CD14-positive monocyte (primary cell): ENCODE measurements at regions not wholly inside any gene's neighbourhood (a gene's known extent, or its start where the extent isn't known, plus 50 kb on each side); places are given as distances from the start of the nearest gene placed in this dataset.

ENCODE experiments used
- DNase-seq, 3 donors: peaks; one replicate each; pipeline ENCODE4 v3.0.0-alpha.2; 2011 to 2022
- H2AFZ ChIP-seq: 2 replicates; pipeline ENCODE4 v1.6.0; 2012; ENCODE audit warnings: mild to moderate bottlenecking, low read depth, low read length, inconsistent platforms; ENCODE audit not compliant: insufficient read depth, poor library complexity, severe bottlenecking
- H3K27ac ChIP-seq, 2 donors: 1 replicate in 1 of 2; 2 replicates in 1 of 2; pipeline ENCODE4 v1.5.1; 2012 to 2013; ENCODE audit warnings: low read length in 2 of 2, control low read depth in 1 of 2, inconsistent platforms in 1 of 2, low read depth in 1 of 2, mild to moderate bottlenecking in 1 of 2
- H3K27me3 ChIP-seq, 2 donors: one replicate each; pipeline versions ENCODE4 v1.6.0 to v1.6.1; 2011 to 2013; ENCODE audit warnings: low read length in 2 of 2; ENCODE audit not compliant: control insufficient read depth in 2 of 2, insufficient read depth in 2 of 2
- H3K36me3 ChIP-seq, 2 donors: replicated peaks in 1 of 2; 1 replicate in 1 of 2; 2 replicates in 1 of 2; pipeline versions ENCODE4 v1.5.1 to v1.6.1; 2012 to 2013; ENCODE audit warnings: low read length in 2 of 2, control low read depth in 1 of 2, inconsistent platforms in 1 of 2, mild to moderate bottlenecking in 1 of 2; ENCODE audit not compliant: insufficient read depth in 2 of 2, control insufficient read depth in 1 of 2
- H3K4me1 ChIP-seq, 2 donors: 1 replicate in 1 of 2; 2 replicates in 1 of 2; pipeline versions ENCODE4 v1.5.1 to v1.6.1; 2012 to 2013; ENCODE audit warnings: low read length in 2 of 2, control low read depth in 1 of 2, inconsistent platforms in 1 of 2, mild to moderate bottlenecking in 1 of 2, moderate library complexity in 1 of 2; ENCODE audit not compliant: insufficient read depth in 2 of 2, control insufficient read depth in 1 of 2
- H3K4me2 ChIP-seq: replicated peaks from 2 replicates; pipeline ENCODE3; 2012; ENCODE audit warnings: low read length, moderate library complexity, mild to moderate bottlenecking; ENCODE audit not compliant: poor library complexity, severe bottlenecking; ENCODE audit errors: extremely low read depth
- H3K4me3 ChIP-seq, 3 experiments: fragments of 200-600 bp in 1 of 3; sonication (generic) in 1 of 3; replicated peaks in 1 of 3; 1 replicate in 2 of 3; 2 replicates in 1 of 3; pipeline ENCODE4 v1.5.1; 2011 to 2013; ENCODE audit warnings: low read length in 3 of 3, mild to moderate bottlenecking in 3 of 3, control low read depth in 2 of 3, low read depth in 2 of 3, inconsistent platforms in 1 of 3, moderate library complexity in 1 of 3
- H3K79me2 ChIP-seq: 2 replicates; pipeline ENCODE4 v1.6.0; 2012; ENCODE audit warnings: mild to moderate bottlenecking, control low read depth, inconsistent platforms, low read length, moderate library complexity; ENCODE audit not compliant: insufficient read depth
- H3K9ac ChIP-seq: 2 replicates; pipeline ENCODE4 v1.6.0; 2017; ENCODE audit warnings: low read length, mild to moderate bottlenecking; ENCODE audit not compliant: insufficient read depth, poor library complexity, severe bottlenecking
- H3K9me3 ChIP-seq, 2 donors: replicated peaks in 1 of 2; 1 replicate in 1 of 2; 2 replicates in 1 of 2; pipeline versions ENCODE4 v1.5.1 to v1.6.1; 2012 to 2013; ENCODE audit warnings: low read length in 2 of 2, control low read depth in 1 of 2; ENCODE audit not compliant: control insufficient read depth in 1 of 2, insufficient read depth in 1 of 2
- H4K20me1 ChIP-seq: 2 replicates; pipeline ENCODE4 v1.6.0; 2012; ENCODE audit warnings: mild to moderate bottlenecking, low read length, control low read depth, moderate library complexity; ENCODE audit not compliant: insufficient read depth
- H3K27ac Mint-ChIP-seq, 7 donors: one replicate each; pipeline ENCODE4 v1.8.0; 2020; ENCODE audit warnings: mild to moderate bottlenecking in 7 of 7, mixed read lengths in 7 of 7, moderate library complexity in 6 of 7, inconsistent platforms in 2 of 7
- H3K27me3 Mint-ChIP-seq, 3 donors: one replicate each; pipeline ENCODE4 v1.8.0; 2021 to 2022; ENCODE audit warnings: low read depth in 3 of 3, mild to moderate bottlenecking in 3 of 3, mixed read lengths in 3 of 3, moderate library complexity in 3 of 3, inconsistent platforms in 1 of 3
- H3K36me3 Mint-ChIP-seq, 2 donors: one replicate each; pipeline ENCODE4 v1.8.0; 2020; ENCODE audit warnings: mixed read lengths in 2 of 2, inconsistent platforms in 1 of 2, mild to moderate bottlenecking in 1 of 2
- H3K4me1 Mint-ChIP-seq: one replicate; pipeline ENCODE4 v1.8.0; 2020; ENCODE audit warnings: mild to moderate bottlenecking, mixed read lengths
- H3K4me3 Mint-ChIP-seq, 2 donors: one replicate each; pipeline ENCODE4 v1.8.0; 2020; ENCODE audit warnings: mild to moderate bottlenecking in 2 of 2, mixed read lengths in 2 of 2, moderate library complexity in 1 of 2
- H3K9me3 Mint-ChIP-seq, 7 donors: one replicate each; pipeline ENCODE4 v1.8.0; 2020 to 2022; ENCODE audit warnings: mixed read lengths in 7 of 7, mild to moderate bottlenecking in 6 of 7, moderate library complexity in 6 of 7, inconsistent platforms in 2 of 7
- CTCF ChIP-seq: fragments of 200-600 bp; IDR thresholded peaks from one replicate; pipeline ENCODE4 v1.8.0; 2022; ENCODE audit warnings: antibody characterized with exemption, mild to moderate bottlenecking
- WGBS: methylation state at CpG from one replicate; pipeline ENCODE4 v1.1.5; 2013; ENCODE audit warnings: missing lambda C conversion rate; ENCODE audit not compliant: insufficient coverage; 5-methylcytosine and 5-hydroxymethylcytosine counted together
- intact Hi-C, 2 donors: fragments of 100-400 bp; cut with micrococcal nuclease; formaldehyde crosslinking; loops; one replicate each; pipeline versions ENCODE4 v1.15.0 to v1.15.1; 2023

DNA sequence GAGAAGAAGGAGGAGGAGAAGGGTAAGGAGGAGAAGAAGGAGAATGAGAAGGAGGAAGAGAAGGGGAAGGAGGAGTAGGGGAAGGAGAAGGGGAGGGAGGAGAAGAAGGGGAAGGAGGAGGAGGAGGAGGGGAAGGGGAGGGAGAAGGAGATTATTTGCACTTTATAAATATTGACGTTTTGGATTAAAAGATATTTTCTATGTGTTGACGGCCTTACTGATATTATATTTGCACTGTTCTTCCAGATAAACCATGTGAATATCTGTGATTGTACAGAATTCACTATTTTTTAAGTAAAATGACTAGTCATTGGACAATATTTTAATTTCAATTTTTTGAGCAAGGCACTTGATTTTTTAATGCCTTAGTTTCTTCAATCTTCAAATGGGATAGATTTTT lies 310.5 kb upstream of the DNAJC19 start:
- Mint-ChIP-seq H3K9me3 (no peaks in the 10 kb centered on the region), H3K36me3 (no peaks in the 10 kb centered on the region), H3K27me3 (peaks cover 0 to 2% (median 0%) of the 10 kb centered on the region in 3 donors), H3K27ac (no peak overlapping the region), H3K4me3 (no peak overlapping the region), H3K4me1 (no peaks in the 10 kb centered on the region)
- H4K20me1 ChIP-seq: no peaks in the 10 kb centered on the region
- H3K36me3 ChIP-seq: no peaks in the 10 kb centered on the region
- no peak for DNase-seq
- no peaks in the 10 kb centered on the region for H3K79me2 ChIP-seq
- H3K4me3 ChIP-seq: no peak overlapping the region
- H3K9ac ChIP-seq: no peak overlapping the region
- H3K4me1 ChIP-seq: no peaks in the 10 kb centered on the region
- no peak for TF ChIP-seq CTCF
- H2AFZ ChIP-seq: no peak overlapping the region
- no peak overlapping the region for H3K4me2 ChIP-seq
- intact Hi-C loops: no loop called here
- H3K27me3 ChIP-seq: no peaks in the 10 kb centered on the region
- no CpG with 5 or more reads among the region's 2 CpGs for WGBS
- H3K27ac ChIP-seq: no peak overlapping the region
- H3K9me3 ChIP-seq: no peaks in the 10 kb centered on the region

DNA sequence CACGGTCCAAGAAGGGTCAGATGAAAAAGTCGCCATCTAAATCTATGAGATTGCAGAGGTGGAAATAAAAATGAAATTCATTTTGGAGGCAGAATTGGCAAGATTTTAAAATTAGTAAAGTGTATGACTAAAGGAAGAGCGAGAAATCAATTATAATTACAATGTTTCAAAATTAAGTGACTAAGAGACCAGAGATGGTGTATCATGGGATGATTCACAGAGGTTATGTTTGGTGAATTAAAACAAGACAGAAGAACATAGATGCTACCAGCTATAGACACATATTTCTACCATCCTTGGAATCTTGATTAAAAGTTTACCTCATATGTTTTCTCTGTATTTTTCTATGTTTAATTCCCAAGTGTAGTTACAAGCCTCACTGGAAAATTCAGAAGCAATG lies 308.9 kb upstream of the DNAJC19 start:
- H3K27ac Mint-ChIP-seq: no peak overlapping the region
- Histone ChIP-seq H3K9me3 (no peaks in the 10 kb centered on the region), H3K27ac (no peak overlapping the region), H3K79me2 (no peaks in the 10 kb centered on the region), H3K4me3 (no peak overlapping the region), H3K27me3 (no peaks in the 10 kb centered on the region), H3K4me2 (no peak overlapping the region), H2AFZ (no peak overlapping the region), H3K36me3 (no peaks in the 10 kb centered on the region), H3K9ac (no peak overlapping the region), H4K20me1 (no peaks in the 10 kb centered on the region), H3K4me1 (no peaks in the 10 kb centered on the region)
- no peak for DNase-seq
- intact Hi-C loops: no loop called here
- peaks cover 0 to 2% (median 0%) of the 10 kb centered on the region in 3 donors for H3K27me3 Mint-ChIP-seq
- TF ChIP-seq CTCF: no peak
- no peaks in the 10 kb centered on the region for H3K36me3 Mint-ChIP-seq
- H3K9me3 Mint-ChIP-seq: no peaks in the 10 kb centered on the region
- no peak overlapping the region for H3K4me3 Mint-ChIP-seq
- WGBS: 88% methylated on average over 2 of the region's 3 CpGs
- no peaks in the 10 kb centered on the region for H3K4me1 Mint-ChIP-seq
